GM18870 (cell line): ENCODE measurements at regions not wholly inside any gene's neighbourhood (a gene's known extent, or its start where the extent isn't known, plus 50 kb on each side); places are given as distances from the start of the nearest gene placed in this dataset.
"Not testable (repeated sequence)": the region's sequence is repeated elsewhere in the genome, so short reads cannot be mapped to it uniquely, and the experiment has no call there.

Source experiments
- ATAC-seq: cut with Tn5 transposase; IDR thresholded peaks from one replicate; pipeline ENCODE4 v1.9.1; 2021; ENCODE audit warnings: moderate library complexity; ENCODE audit not compliant: unreplicated experiment

GRCh38 chr6:69489970-69490369 is 306.8 kb downstream of the LMBRD1 start:
- no peak for ATAC-seq

GRCh38 chr6:69487688-69488087 is 309.1 kb downstream of the LMBRD1 start:
- ATAC-seq, result no peak

- no peak for ATAC-seq
Measured at GRCh38 chr6:69466979-69467570, 329.7 kb downstream of the LMBRD1 start.

GRCh38 chr6:69465866-69466265 is 330.9 kb downstream of the LMBRD1 start:
- ATAC-seq, result no peak

GRCh38 chr6:69456086-69456485 is 340.7 kb downstream of the LMBRD1 start:
- ATAC-seq, result no peak

- ATAC-seq, result not testable (repeated sequence)
Measured at GRCh38 chr6:69454619-69455018, 342.2 kb downstream of the LMBRD1 start.

- ATAC-seq, result not testable (repeated sequence)
Measured at GRCh38 chr6:69450493-69450892, 346.3 kb downstream of the LMBRD1 start.

GRCh38 chr6:69449887-69450286 is 346.9 kb downstream of the LMBRD1 start:
- no peak for ATAC-seq
